GM19372 (cell line): ENCODE measurements at regions not wholly inside any gene's neighbourhood (a gene's known extent, or its start where the extent isn't known, plus 50 kb on each side); places are given as distances from the start of the nearest gene placed in this dataset.

Source experiments
- ATAC-seq: cut with Tn5 transposase; IDR thresholded peaks from one replicate; pipeline ENCODE4 v1.9.1; 2021; ENCODE audit warnings: mild to moderate bottlenecking, low read depth, moderate library complexity; ENCODE audit not compliant: unreplicated experiment

GRCh38 chr4:19134685-19135084, 1113.1 kb upstream of the LCORL start:
- no peak for ATAC-seq

GRCh38 chr4:19133315-19133714, 1111.8 kb upstream of the LCORL start:
- no peak for ATAC-seq

- no peak for ATAC-seq
Measured at GRCh38 chr4:19130866-19131265, 1109.3 kb upstream of the LCORL start.

GRCh38 chr4:19128176-19128575, 1106.6 kb upstream of the LCORL start:
- no peak for ATAC-seq

GRCh38 chr4:19126903-19127302, 1105.3 kb upstream of the LCORL start:
- ATAC-seq = no peak

GRCh38 chr4:19123681-19124080, 1102.1 kb upstream of the LCORL start:
- ATAC-seq = no peak

GRCh38 chr4:19119904-19120560, 1098.5 kb upstream of the LCORL start:
- no peak for ATAC-seq

GRCh38 chr4:19117022-19117421, 1095.5 kb upstream of the LCORL start:
- no peak for ATAC-seq

GRCh38 chr4:19104176-19104575, 1082.6 kb upstream of the LCORL start:
- no peak for ATAC-seq

GRCh38 chr4:19095491-19096046, 1074.0 kb upstream of the LCORL start:
- ATAC-seq = no peak

- no peak for ATAC-seq
Measured at GRCh38 chr4:19093951-19094350, 1072.4 kb upstream of the LCORL start.

GRCh38 chr4:19092797-19093196, 1071.2 kb upstream of the LCORL start:
- no peak for ATAC-seq

- ATAC-seq = no peak
Measured at GRCh38 chr4:19074036-19074435, 1052.5 kb upstream of the LCORL start.

- ATAC-seq = no peak
Measured at GRCh38 chr4:19063662-19064061, 1042.1 kb upstream of the LCORL start.

- ATAC-seq = no peak
Measured at GRCh38 chr4:19054916-19055315, 1033.4 kb upstream of the LCORL start.

GRCh38 chr4:19051831-19052230, 1030.3 kb upstream of the LCORL start:
- ATAC-seq = no peak

- ATAC-seq = no peak
Measured at GRCh38 chr4:19047279-19047880, 1025.8 kb upstream of the LCORL start.

- no peak for ATAC-seq
Measured at GRCh38 chr4:19039816-19040215, 1018.3 kb upstream of the LCORL start.

GRCh38 chr4:19038231-19038630, 1016.7 kb upstream of the LCORL start:
- no peak for ATAC-seq

GRCh38 chr4:19033816-19034733, 1012.5 kb upstream of the LCORL start:
- ATAC-seq = no peak

GRCh38 chr4:19030536-19030935, 1009.0 kb upstream of the LCORL start:
- no peak for ATAC-seq
